Stomach (tissue), 8 donors: ENCODE measurements at regions not wholly inside any gene's neighbourhood (a gene's known extent, or its start where the extent isn't known, plus 50 kb on each side); places are given as distances from the start of the nearest gene placed in this dataset.

Experiments
- DNase-seq, 2 donors: peaks; one replicate each; pipeline versions ENCODE4 v3.0.0 to v3.0.0-alpha.2; 2013 to 2019
- H3K27ac ChIP-seq, 5 donors: fragments of 200-600 bp in 4 of 5; sonication (generic) in 4 of 5; one replicate each; pipeline ENCODE4 v1.5.1; 2013 to 2019; ENCODE audit warnings: mild to moderate bottlenecking in 1 of 5, moderate library complexity in 1 of 5
- H3K27me3 ChIP-seq, 3 donors: fragments of 200-600 bp; sonication (generic); one replicate each; pipeline ENCODE4 v1.5.1; 2017 to 2019; ENCODE audit warnings: mixed run types in 1 of 3
- H3K36me3 ChIP-seq, 4 donors: fragments of 200-600 bp; sonication (generic); 1 replicate in 3 of 4; 2 replicates in 1 of 4; pipeline ENCODE4 v1.5.1; 2016 to 2019
- H3K4me1 ChIP-seq, 4 donors: fragments of 200-600 bp; sonication (generic); one replicate each; pipeline ENCODE4 v1.5.1; 2016 to 2019
- H3K4me3 ChIP-seq, 4 donors: fragments of 200-600 bp; sonication (generic) in 3 of 4; one replicate each; pipeline ENCODE4 v1.5.1; 2016 to 2019; ENCODE audit warnings: mild to moderate bottlenecking in 1 of 4
- H3K9me3 ChIP-seq, 4 donors: fragments of 200-600 bp; sonication (generic); one replicate each; pipeline ENCODE4 v1.5.1; 2016 to 2019
- CTCF ChIP-seq, 7 experiments: fragments of 450-650 bp in 4 of 7; fragments of 200-600 bp in 3 of 7; sonication (generic) in 3 of 7; IDR thresholded peaks; one replicate each; pipeline ENCODE4 v1.5.1; 2016 to 2019; ENCODE audit warnings: antibody characterized with exemption in 7 of 7, control low read depth in 2 of 7, mild to moderate bottlenecking in 1 of 7
- EP300 ChIP-seq: sonication (generic); formaldehyde crosslinking; IDR thresholded peaks from one replicate; pipeline ENCODE4 v1.6.1; 2017; ENCODE audit warnings: antibody characterized with exemption
- POLR2A ChIP-seq, 4 donors: fragments of 450-650 bp; IDR thresholded peaks; one replicate each; pipeline ENCODE4 v1.6.1; 2016; ENCODE audit warnings: antibody characterized with exemption in 4 of 4, control low read depth in 2 of 4, mild to moderate bottlenecking in 1 of 4, moderate library complexity in 1 of 4
- POLR2AphosphoS5 ChIP-seq, 3 donors: sonication (generic); formaldehyde crosslinking; IDR thresholded peaks; one replicate each; pipeline ENCODE4 v1.6.1; 2016; ENCODE audit warnings: antibody characterized with exemption in 3 of 3
- WGBS, 5 donors: extraction: QIAGEN DNeasy Blood & Tissue Kit in 3 of 5; methylation state at CpG; one replicate each; pipeline versions ENCODE4 v1.1.5 to v1.1.7; 2013 to 2018; 5-methylcytosine and 5-hydroxymethylcytosine counted together
- intact Hi-C: fragments of 100-400 bp; cut with DNase I; formaldehyde crosslinking; loops from one replicate; pipeline ENCODE4 v1.15.1; 2023; ENCODE audit warnings: low total_unique reads
- donor health status: healthy with polysubstance abuse.
- donor health status: Bipolar disorder and iron deficiency.
- donor health status: healthy.

GRCh38 chr3:3288255-3288654, 108.8 kb upstream of the CRBN start:
- no peak overlapping the region for H3K27ac ChIP-seq
- H3K4me3 ChIP-seq, result no peak overlapping the region
- DNase-seq, result no peak
- intact Hi-C loops, result no loop called here
- H3K27me3 ChIP-seq, result no peaks in the 10 kb centered on the region
- H3K9me3 ChIP-seq, result peaks cover 0 to 14% (median 8%) of the 10 kb centered on the region in 4 donors
- no peaks in the 10 kb centered on the region for H3K36me3 ChIP-seq
- TF ChIP-seq POLR2A (IDR thresholded peaks at IDR 0.05), result no peak
- no peak for TF ChIP-seq CTCF (IDR thresholded peaks at IDR 0.05)
- TF ChIP-seq POLR2AphosphoS5 (IDR thresholded peaks at IDR 0.05), result no peak
- no peak for TF ChIP-seq EP300
- no peaks in the 10 kb centered on the region for H3K4me1 ChIP-seq

DNA sequence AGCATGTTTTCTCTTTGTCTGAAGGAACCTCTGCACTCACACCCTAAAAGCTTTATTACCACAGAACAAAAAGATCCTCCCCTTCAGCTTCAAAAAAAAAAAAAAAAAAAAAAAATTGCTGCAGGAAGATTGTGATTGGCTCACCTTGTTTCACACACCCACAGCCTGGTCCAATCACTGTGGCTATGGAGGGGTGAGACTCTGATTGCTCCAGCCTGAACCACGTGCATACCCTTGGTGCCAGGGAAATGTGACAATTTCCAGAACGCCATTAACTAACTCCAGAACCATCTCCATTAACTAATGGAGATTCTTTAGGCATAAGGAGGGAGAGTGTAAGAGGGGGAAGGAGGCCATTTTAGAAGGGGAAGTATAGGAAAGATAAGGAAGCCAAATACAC, 106.5 kb upstream of the CRBN start:
- WGBS, 5 donors, result 59 to 81% (median 60%) methylated on average over 2 of the region's 2 CpGs
- Histone ChIP-seq H3K27me3 (no peaks in the 10 kb centered on the region), H3K4me1 (no peaks in the 10 kb centered on the region), H3K27ac (no peak overlapping the region), H3K4me3 (no peak overlapping the region), H3K9me3 (peaks cover 0 to 5% (median under 1%) of the 10 kb centered on the region in 4 donors), H3K36me3 (no peaks in the 10 kb centered on the region)
- TF ChIP-seq EP300 (no peak), POLR2AphosphoS5 (IDR thresholded peaks at IDR 0.05) (no peak), POLR2A (IDR thresholded peaks at IDR 0.05) (no peak), CTCF (IDR thresholded peaks at IDR 0.05) (no peak)
- intact Hi-C loops, result no loop called here
- no peak for DNase-seq

GRCh38 chr3:3281024-3281423, 101.5 kb upstream of the CRBN start:
- no peak overlapping the region for H3K4me3 ChIP-seq
- 59 to 75% (median 67%) methylated on average over 2 of the region's 2 CpGs for WGBS, 5 donors
- no peak overlapping the region for H3K27ac ChIP-seq
- H3K9me3 ChIP-seq, result no peaks in the 10 kb centered on the region
- intact Hi-C loops, result no loop called here
- TF ChIP-seq CTCF (IDR thresholded peaks at IDR 0.05) (no peak), EP300 (no peak), POLR2AphosphoS5 (IDR thresholded peaks at IDR 0.05) (no peak), POLR2A (IDR thresholded peaks at IDR 0.05) (no peak)
- H3K36me3 ChIP-seq, result no peaks in the 10 kb centered on the region
- H3K27me3 ChIP-seq, result no peaks in the 10 kb centered on the region
- H3K4me1 ChIP-seq, result no peaks in the 10 kb centered on the region
- no peak for DNase-seq

DNA sequence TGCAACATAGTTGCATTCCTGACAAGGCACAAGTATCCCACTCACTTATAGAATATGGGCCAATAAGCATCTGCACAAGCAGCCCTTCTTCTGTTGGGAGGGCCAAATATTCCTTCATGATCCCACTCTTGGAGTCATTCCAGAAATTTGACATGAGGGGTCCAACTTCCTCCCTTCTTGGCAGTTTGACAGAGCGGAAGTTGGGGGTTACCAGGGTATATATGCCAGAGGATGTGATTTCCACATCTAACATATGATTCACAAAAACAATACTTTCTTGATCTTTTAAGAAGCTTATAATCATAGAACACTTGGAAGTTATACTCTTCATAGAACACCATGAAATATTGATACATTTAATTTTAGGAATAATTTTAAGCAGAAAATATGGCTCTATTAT, 100.9 kb upstream of the CRBN start:
- no peak for DNase-seq
- WGBS, 5 donors, result 55 to 92% (median 65%) methylated on average over 1 of the region's 1 CpG

More for the DNA sequence above, 100.9 kb upstream of the CRBN start:
- TF ChIP-seq EP300 (no peak), POLR2A (IDR thresholded peaks at IDR 0.05) (no peak), POLR2AphosphoS5 (IDR thresholded peaks at IDR 0.05) (no peak), CTCF (IDR thresholded peaks at IDR 0.05) (no peak)
- Histone ChIP-seq H3K27ac (no peak overlapping the region), H3K4me1 (no peaks in the 10 kb centered on the region), H3K9me3 (no peaks in the 10 kb centered on the region), H3K4me3 (no peak overlapping the region), H3K27me3 (no peaks in the 10 kb centered on the region), H3K36me3 (no peaks in the 10 kb centered on the region)
- intact Hi-C loops, result no loop called here
